Smooth muscle cell of the brain vasculature (primary cell): ENCODE measurements at regions not wholly inside any gene's neighbourhood (a gene's known extent, or its start where the extent isn't known, plus 50 kb on each side); places are given as distances from the start of the nearest gene placed in this dataset.

ENCODE experiments used
- DNase-seq: peaks from one replicate; pipeline ENCODE4 v3.0.0-alpha.2; 2012; ENCODE audit warnings: low read depth, low spot score

GRCh38 chr9:26061948-26062575 lies 383.8 kb upstream of the TUSC1 start:
- no peak for DNase-seq

DNA sequence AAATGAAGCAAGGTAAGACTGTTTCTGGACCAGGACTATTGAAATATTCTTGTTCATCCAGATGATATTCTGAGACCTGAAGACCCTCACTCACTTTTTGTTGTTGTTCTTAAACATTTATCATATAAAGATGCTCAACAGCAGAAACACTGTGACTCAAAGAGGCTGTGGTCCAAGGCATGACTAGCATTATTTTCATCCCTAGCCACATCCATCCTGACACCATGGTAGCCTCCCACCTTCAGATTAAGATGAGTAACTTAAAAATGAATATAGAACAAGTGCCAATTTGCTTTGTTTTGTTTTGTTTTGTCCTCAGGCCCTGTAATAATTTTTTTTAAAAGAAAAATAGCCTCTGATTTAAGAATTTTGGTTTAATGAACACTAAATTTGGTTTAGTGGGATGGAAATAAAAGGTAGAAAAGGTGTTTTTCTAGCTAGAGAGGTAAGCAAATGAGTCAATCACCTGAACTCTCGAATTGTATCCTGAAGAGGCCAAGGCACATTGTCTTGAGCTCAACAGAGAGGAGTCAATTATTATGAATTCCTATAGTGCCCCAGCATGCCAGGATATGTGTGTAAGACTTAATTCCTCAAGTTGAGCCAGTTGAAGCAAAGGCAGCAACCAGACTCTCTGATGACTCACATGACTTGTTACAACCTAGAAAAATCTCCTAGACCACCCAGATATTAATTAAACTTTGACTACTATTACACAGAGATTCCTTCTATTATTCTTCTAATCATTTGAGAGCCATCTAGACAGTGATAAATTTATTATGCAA lies 380.1 kb upstream of the TUSC1 start:
- no peak for DNase-seq

DNA sequence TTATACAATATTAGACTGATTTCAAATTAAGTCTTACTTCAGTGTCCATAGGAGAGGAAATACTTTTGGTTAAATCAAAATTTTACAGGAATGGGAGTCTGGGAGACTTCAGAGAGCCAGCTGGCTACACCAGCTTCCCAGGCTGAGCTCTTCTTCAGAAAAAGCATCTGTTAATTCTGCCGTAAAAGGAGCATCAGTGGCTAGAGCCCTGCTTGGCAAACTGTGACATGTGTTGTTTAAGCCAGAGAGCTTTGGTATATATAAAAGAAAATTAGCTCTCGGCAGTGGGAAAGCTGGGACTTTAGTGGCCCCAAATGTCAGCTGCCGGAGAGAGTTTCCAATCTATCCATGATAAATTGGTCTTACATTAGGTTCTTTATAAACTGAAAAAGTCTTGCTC lies 378.8 kb upstream of the TUSC1 start:
- no peak for DNase-seq

GRCh38 chr9:26054600-26055520 lies 376.6 kb upstream of the TUSC1 start:
- DNase-seq: no peak

DNA sequence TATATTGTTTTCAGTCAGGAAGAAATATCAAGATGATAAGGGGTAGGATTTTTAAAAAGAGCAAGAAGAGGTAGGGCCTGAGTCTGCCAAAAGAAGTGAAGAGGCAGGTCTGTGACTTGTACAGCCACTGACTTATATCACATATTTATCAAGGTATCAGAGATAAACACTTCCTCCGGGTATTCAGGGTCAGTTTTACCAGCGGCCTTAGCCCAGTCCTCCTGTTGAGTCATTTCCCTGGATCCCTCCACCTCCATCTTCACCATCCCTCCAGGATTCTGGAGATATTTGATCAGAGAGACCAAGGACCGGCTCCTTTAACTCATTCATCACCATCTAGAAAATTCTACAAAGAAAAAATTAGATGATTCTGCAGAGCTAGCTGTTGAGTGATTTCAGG lies 375.7 kb upstream of the TUSC1 start:
- DNase-seq: no peak

DNA sequence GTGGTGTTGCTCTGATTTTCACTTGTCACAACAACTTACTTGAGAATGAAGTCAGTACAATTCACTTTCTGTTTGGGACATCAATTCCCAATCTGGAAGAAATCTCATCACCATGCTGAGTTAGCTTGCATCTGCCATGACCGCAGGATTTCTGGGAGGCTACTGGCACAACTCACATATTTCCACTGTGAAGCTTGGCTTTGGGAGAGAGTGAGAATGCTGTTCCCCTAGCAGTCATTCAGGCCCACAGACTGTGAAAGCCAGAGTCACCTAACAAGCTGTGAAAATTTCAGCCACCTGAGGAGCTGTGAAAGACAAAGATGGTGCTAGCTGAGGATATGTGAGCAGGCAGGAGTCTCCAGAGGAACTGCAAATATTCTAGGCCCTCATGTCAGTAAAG lies 365.2 kb upstream of the TUSC1 start:
- no peak for DNase-seq

GRCh38 chr9:26034786-26035185 lies 356.5 kb upstream of the TUSC1 start:
- DNase-seq: no peak

DNA sequence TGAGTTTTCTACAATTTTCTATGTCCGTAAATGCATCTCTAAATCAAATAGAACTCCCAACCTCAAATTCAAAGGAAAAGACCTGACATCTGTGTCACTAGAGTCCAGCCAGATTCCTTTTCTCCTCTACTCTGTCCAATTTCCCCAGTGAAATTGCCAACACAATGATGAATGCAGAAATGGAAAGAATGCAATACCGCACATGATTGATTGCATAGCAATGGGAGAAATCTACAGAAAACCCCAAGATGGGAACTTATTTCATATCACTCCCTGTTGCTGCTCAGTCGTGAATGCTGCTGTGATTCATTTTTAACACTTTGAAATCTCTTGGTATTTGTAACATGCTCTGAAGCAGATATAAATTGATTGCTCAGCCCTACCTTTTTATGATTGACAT lies 355.1 kb upstream of the TUSC1 start:
- DNase-seq: no peak

GRCh38 chr9:26026423-26027100 lies 348.3 kb upstream of the TUSC1 start:
- DNase-seq: no peak

- no peak for DNase-seq
Measured at GRCh38 chr9:26013199-26013598, 335.0 kb upstream of the TUSC1 start.

- DNase-seq: no peak
Measured at GRCh38 chr9:26012797-26013196, 334.6 kb upstream of the TUSC1 start.

DNA sequence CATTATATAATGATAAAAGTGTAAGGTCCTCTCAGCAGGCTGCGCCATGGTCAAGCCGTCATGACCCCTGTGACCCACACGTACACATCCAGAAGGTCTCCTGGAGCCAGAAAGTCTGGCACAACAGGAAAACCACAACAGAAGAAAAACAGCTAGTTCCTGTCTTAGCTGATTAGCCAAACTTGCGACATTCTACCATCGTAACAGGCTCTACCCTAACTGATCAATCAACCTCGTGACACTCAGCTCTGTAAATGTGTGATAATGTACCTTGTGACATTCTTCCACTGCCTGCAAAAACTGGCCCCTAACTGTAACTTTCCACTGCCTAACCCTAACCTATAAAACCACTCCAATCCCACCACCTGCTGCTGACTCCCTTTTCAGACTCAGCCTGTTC lies 316.4 kb upstream of the TUSC1 start:
- DNase-seq: no peak

DNA sequence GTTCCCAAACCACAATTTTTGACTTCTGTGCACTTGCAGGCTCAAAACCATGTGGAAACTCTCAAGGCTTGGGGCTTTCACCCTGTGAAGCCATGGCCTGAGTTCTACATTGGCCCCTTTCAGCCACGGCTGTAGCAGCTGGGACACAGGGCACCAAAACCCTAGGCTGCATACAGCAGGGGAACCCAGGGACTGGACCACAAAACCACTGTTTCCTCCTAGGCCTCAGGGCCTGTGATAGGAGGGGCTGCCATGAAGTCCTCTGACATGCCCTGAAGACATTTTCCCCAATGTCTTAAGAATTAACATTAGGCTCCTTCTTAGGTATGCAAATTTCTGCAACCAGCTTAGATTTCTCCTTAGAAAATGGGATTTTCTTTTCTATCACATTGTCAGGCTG lies 312.1 kb upstream of the TUSC1 start:
- no peak for DNase-seq

DNA sequence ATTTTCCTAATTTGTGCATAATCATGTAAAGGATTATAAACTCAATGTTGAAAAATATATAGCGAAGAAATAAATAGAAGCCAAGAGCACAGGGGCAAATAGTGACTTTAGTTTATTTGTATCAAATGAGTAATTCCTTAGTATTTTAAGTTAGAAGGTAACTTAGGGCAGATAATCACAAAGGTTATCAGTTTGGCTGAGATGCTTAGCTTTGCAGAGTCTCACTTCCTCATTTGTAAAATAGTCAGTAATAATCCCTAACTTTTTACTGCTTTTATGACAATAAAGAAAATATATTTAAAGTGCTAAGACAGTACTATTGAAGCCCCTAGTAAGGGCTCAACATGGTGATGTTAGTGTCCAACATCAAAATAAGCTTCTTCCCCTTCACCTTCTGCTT lies 297.4 kb upstream of the TUSC1 start:
- no peak for DNase-seq

DNA sequence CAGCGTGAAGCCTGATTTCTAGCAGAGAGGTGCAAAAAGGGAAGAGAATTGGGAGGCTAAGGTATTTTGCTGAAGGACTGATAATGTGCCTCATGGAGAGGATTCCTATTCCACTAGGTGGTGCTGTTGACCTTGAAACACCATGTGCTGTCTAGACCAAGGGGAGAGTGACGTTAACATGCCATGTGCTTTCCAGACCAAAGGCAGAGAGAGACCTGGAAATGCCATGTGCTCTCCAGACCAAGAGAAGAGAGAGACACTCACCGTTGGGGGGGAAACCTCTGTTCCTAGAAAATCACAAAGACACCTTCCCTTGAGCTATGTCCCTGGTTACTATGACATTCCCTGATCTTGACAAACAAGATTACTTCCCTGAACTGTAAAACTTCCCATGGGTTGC lies 286.0 kb upstream of the TUSC1 start:
- peak; percentile 3 for DNase-seq

DNA sequence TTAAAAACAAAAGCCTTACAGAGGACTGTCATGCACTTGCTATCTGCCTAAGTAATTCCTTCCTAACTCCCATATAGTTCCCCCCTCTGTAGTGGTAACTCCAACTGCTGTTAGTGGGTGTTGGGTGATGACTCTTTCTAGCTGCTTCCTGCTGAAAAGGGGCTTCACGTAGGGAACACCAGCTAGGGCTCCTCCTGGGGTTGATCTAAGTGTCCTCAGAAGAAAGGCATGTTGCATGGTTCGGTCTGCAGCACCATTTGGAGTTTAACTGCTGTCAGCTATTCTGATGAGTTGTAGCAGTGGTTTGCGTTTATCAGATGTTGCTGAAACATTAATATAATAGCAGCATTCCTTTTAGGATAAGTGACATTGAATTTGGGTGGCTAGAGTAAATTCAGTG lies 281.9 kb upstream of the TUSC1 start:
- no peak for DNase-seq

GRCh38 chr9:25954209-25954608 lies 276.0 kb upstream of the TUSC1 start:
- no peak for DNase-seq

DNA sequence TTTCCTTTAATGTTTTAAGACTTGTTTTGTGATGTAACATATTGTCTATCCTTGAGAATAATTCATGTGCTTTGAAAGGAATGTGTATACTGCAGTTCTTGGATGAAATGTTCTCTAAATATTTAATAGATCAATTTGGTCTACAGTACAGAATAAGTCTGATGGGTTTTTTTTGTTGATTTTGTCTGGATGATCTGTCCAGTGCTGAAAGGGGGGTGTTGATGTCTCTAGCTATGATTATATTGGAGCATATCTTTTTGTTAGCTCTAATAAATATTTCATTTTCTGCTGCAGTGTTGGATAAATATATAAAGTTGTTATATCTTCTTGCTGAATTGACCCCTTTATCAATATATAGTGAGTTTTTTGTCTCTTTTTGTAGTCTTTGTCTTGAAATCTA lies 269.9 kb upstream of the TUSC1 start:
- no peak for DNase-seq

- no peak for DNase-seq
Measured at GRCh38 chr9:25939126-25939525, 260.9 kb upstream of the TUSC1 start.

GRCh38 chr9:25936031-25936430 lies 257.8 kb upstream of the TUSC1 start:
- DNase-seq: no peak

DNA sequence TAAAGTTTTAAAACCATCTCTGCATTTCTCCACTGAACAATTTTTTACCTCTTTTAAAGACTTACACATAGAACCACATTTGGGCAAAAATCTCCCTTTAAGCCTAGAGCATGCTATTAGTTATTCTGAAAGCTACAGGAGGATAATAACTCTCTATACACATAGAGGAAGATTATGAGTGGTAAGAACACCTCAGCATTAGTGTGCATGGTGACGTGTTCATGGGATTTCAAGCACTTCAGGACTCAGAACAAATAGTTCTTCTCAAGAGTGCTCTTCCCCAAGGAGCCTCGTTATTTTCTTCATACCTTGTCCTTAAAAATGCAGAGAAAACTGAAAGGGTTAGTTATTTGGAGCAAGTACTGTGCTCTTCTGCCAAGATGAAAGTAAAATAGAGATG lies 256.9 kb upstream of the TUSC1 start:
- no peak for DNase-seq

DNA sequence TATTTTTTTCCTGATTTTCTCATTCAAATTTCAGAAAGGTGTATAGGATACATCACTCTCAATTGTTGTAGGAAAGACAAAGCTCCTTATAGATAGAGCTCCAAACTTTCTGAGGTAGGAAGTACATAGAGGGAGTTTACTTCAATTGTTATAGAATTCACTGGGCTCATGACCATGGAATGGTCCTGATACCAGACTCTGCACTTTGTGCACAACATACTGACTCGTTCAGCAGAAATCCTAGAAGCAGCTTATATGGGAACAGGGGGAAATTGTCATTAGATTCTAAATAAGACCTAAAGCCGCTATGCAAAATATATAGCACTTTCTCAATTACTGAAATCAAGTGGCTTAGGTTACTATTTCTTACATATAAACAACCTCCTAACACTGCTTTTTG lies 240.5 kb upstream of the TUSC1 start:
- no peak for DNase-seq
